ENCODE measurements at regions not wholly inside any gene's neighbourhood (a gene's known extent, or its start where the extent isn't known, plus 50 kb on each side); places are given as distances from the start of the nearest gene placed in this dataset.
"Not testable (repeated sequence)": the region's sequence is repeated elsewhere in the genome, so short reads cannot be mapped to it uniquely, and the experiment has no call there.

DNA sequence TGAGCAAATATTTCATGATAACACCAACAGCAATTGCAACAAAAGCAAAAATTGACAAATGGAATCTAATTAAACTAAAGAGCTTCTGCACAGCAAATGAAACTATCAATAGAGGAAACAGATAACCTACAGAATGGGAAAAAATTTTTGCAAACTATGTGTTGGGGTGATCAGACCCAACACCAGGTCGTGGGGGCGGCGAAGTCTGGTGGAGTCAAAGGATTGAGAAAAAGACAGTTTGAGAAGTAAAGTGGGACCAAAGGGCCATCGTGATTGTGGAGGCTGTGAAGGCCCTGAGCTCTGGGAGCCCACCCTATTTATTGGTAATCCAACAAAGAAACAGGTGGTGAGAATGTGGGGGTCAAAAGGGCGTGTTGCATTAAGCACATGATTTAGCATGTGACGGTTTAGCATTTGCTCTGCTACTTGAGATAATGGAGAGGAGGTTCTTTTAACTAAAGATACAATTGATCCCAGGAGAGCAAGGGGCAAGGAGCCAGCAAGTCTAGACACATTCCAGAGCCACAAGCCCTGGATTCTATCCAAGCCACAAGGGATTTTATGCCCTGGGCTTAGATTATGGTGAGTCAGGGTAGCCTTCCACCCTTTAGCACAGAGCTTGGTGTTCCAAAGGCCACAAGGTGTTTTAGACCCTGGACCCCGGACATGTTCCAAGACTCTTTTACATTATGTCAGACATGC is 65.5 kb upstream of the VLDLR start:
- not testable (repeated sequence) for FAIRE-seq; DNase-seq (ENCODE audit: low spot score in 2 of 2)

DNA sequence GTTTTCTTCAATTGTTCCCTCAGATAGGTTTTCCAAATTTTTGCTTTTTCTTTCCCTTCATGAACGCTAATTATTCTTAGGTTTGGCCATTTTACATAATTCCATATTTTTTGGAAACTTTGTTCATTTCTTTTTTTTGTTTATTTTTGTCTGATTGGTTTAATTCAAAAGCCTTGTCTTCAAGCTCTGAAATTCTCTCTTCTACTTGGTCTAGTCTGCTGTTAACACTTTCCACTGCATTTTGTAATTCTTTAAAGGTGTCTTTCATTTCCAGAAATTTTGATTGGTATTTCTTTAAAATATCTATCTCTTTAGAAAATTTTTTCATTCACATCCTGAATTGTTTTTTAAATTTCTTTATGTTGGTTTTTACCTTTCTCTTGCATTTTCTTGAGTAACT is 63.9 kb upstream of the VLDLR start:
- FAIRE-seq = no peak

DNA sequence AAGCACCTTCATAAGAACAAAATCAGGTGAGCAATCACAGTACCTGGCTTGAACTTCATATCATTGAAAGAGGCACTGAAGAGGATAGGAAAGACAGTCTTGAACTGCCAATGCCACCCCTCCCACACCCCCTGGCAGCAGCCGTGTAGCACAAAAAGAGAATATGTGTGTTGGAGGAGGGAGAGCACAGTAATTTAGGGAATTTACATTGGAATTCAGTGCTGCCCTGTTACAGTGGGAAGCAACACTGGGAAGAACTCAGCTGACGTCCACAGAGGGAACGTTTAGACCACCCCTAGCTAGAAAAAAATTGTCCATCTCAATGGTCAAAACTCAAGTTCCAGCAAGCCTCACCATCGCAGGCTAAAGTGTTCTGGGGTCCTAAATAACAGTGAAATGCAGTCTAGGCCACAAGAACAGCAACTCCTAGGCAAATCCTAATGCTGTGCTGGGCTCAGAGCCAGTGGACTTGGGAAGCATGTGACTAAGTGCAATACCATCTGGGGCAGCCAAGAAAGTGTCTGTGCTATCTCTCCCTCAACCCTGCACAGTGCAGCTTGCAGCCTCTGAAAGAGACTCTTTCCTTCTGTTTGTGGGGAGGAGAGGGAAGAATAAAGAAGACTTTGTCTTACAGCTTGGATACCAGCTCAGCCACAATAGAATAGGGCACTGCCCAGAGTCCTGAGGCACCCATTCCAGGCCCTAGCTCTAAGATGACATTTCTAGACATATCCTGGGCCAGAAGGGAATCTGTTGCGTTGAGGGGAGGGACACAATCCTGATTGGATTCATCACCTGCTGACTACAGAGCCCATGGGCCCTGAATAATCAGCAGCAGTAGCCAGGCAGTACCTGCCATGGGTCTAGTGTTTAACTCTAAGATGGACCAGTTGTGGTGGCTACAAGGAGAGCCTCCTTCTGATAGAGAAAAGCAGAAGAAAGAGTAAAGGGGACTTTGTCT is 62.1 kb upstream of the VLDLR start:
- FAIRE-seq = no peak

More for the DNA sequence above, 63.9 kb upstream of the VLDLR start:
- no peak for DNase-seq (ENCODE audit: low spot score in 2 of 2)

DNA sequence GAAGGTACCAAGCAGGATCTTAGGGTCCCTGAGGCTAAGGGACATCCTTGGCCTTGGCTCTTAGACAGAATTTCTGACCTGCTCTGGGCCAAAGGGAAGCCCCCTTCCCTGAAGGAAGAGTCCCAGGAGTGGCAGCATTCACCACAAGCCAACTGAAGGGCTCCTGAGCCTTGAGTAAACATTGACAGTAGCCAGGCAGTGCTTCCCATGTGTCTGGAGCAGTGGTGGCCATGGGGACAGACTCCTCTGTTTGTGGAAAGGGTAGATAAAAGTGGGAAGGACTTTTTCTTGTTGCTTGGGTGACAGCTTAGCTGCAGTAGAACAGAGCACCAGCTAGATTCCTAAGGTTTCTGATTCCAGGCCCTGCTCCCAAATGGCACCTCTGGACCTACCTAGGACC is 61.4 kb upstream of the VLDLR start:
- no peak for FAIRE-seq
- no peak for DNase-seq (ENCODE audit: low spot score in 2 of 2)

More for the DNA sequence above, 62.1 kb upstream of the VLDLR start:
- peak in 1 of 2 donors; percentile 18 for DNase-seq (ENCODE audit: low spot score in 2 of 2)

DNA sequence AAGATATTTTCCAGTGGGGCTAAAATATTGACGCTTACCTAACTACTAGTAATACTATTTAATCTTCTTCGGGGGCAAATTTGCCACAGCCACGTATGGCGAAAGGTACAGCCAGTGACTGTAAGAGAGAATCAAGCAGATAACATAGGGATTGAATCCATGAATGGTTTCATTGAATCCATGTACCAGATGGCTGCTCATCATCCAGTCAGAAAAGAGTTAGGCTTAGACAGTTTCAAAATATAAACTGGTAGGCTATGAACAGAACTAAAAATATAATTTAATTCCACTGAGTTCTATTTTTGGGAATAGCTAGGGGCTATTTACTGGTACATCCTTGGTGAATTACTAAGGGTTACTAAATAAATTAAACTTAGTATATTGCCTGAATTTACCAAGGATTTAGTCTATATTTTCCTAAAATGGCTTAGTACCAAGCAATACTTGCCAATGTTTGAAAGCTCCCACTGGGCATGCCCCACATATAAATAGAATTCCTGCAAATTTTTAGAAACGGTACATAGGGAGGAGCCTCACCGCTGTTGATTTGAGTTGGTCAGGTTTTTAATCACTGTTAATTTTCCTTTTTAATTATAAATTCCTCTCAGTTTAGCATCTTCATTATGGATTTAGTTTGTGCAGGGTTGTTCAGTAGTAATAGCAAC is 55.8 kb upstream of the VLDLR start:
- FAIRE-seq (no peak), DNase-seq (ENCODE audit: low spot score in 2 of 2) (no peak)

DNA sequence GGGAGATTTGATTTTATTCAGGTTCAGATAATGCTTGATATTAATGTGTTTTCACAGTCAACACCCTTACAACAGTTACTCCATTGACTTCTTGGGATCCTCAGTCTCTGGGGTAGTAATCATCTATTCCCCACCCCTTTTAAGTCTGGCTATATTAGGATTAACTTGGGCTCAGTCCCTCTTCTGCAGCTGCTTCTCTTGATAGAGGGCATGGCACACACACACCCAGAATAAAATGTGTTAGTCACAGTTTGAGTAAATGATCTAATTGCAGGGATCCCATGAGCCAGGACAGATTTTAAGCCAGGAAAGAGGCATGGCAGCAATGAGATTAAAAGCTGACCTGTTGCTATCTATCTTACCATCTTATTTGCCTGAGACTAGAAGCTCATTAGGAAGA is 53.7 kb upstream of the VLDLR start:
- DNase-seq (ENCODE audit: low spot score in 2 of 2) (no peak), FAIRE-seq (no peak)

DNA sequence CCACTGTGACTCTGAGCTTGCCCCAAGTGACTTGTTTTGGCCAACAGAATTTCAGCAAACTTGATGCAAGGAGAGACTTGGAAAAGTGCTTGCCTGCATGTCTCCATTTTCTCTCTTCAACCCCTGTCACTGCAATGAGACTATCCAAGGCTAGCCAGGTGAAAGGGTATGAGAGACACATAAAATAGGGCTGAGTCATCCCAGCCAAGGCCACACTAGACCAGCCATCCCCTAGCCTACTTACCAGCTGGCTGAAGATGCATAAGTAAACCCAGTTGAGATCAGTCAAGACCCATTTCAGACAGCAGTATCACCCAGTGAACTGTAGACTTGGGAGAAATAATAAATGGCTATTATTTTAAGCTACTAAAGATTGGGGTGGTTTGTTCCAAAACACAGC is 52.9 kb upstream of the VLDLR start:
- FAIRE-seq = no peak
- DNase-seq (ENCODE audit: low spot score in 2 of 2) = no peak

DNA sequence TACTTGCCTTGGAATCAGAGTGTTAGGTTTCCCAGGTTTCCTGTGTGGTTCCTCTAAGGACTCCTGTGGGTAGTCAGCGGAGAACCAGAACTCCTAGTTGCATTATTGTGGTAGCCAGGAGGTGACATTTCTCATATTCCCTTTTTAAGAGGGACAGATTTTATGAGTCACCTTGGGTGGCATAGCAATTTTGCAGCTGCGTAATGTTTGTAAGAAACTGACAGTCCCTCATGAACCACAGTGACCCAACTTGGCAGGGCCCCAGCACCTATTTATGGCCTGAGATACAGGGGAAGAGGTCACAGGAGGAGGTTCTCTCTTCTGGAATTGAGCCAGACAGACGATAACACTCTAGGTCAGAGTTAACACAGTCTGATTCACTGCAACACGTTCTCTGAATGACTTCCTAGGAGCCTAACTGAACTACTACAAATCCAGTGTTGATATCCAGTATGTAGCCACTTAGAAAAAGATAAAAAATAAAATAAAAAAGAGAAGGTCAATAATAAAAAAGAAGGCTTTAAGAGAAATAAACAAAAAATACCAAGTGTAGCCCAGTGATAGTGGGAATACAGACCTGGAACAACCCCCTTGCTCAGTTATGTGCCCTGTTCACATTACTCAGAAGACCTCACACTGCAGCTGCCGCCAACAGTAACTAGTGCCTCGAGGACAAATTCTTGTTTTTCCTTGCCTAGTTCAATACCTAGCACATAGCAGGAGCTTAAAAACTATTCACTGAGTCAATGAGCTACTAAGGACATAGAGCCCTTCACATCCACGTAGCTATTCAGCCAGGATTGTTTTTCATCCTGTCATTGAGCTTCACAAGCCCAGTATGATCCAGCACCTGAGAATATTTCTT is 50.7 kb upstream of the VLDLR start:
- DNase-seq (ENCODE audit: low spot score in 2 of 2) (peak in 1 of 2 donors; percentile 5), FAIRE-seq (no peak)
